Duodenal mucosa (tissue), 2 donors: ENCODE measurements at regions not wholly inside any gene's neighbourhood (a gene's known extent, or its start where the extent isn't known, plus 50 kb on each side); places are given as distances from the start of the nearest gene placed in this dataset.
"Not testable (repeated sequence)": the region's sequence is repeated elsewhere in the genome, so short reads cannot be mapped to it uniquely, and the experiment has no call there.

Experiments used
- H3K27ac ChIP-seq: one replicate; pipeline ENCODE4 v1.7.0; 2013; ENCODE audit warnings: low read depth, low read length
- H3K27me3 ChIP-seq, 2 donors: one replicate each; pipeline ENCODE4 v1.7.0; 2013; ENCODE audit warnings: low read length in 2 of 2, control low read depth in 1 of 2; ENCODE audit not compliant: insufficient read depth in 2 of 2, control insufficient read depth in 1 of 2
- H3K36me3 ChIP-seq, 2 donors: one replicate each; pipeline ENCODE4 v1.7.0; 2013; ENCODE audit warnings: low read length in 2 of 2, control low read depth in 1 of 2; ENCODE audit not compliant: insufficient read depth in 2 of 2, control insufficient read depth in 1 of 2
- H3K4me1 ChIP-seq, 2 donors: one replicate each; pipeline ENCODE4 v1.7.0; 2013; ENCODE audit warnings: low read length in 2 of 2, control low read depth in 1 of 2; ENCODE audit not compliant: insufficient read depth in 2 of 2, control insufficient read depth in 1 of 2
- H3K4me3 ChIP-seq, 2 donors: one replicate each; pipeline ENCODE4 v1.7.0; 2013; ENCODE audit warnings: low read length in 2 of 2, low read depth in 1 of 2
- H3K9ac ChIP-seq, 2 donors: one replicate each; pipeline ENCODE4 v1.7.0; 2013; ENCODE audit warnings: low read length in 2 of 2, low read depth in 1 of 2
- H3K9me3 ChIP-seq, 2 donors: one replicate each; pipeline ENCODE4 v1.7.0; 2013; ENCODE audit warnings: low read length in 2 of 2, control low read depth in 1 of 2; ENCODE audit not compliant: control insufficient read depth in 1 of 2

DNA sequence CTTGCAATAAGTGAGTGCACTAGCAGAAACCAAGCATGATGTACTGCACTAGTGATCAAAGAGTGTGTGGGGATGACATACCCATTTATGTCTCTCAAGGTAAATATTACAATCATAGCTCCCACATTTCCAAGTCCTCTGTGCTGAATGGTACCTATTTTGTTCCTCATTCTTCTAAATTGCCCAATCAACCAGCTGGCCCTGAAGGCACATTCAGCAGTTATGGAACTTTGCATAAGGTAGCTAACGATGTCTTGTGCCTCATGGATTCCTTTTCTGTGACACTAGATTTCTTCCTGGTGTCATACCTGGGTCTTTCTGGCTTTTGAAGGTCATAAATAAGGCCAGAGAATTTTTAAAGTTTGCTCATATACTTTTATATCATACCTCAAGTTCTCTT, 963.0 kb downstream of the SLC4A3 start:
- Histone ChIP-seq H3K27me3 (no peaks in the 10 kb centered on the region), H3K4me1 (no peaks in the 10 kb centered on the region), H3K4me3 (no peak overlapping the region), H3K36me3 (no peaks in the 10 kb centered on the region), H3K27ac (no peak overlapping the region), H3K9ac (no peak overlapping the region), H3K9me3 (no peaks in the 10 kb centered on the region)

DNA sequence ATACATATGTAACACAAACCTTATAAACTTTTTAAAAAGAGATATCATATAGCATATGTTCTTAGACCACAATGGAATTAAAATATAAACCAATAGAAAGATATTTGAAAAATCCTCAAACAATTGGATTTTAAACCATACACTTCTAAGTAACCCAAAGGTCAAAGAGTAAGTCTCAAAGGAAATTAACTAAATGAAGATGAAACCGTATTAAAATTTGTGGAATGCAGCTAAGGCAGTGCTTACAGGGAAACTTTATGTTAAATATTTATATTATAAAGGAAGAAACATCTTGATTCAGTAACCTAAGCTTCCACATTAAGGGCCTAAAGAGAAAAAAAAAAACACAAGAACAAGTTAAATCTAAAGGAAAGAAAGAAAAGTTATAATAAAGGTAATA, 966.1 kb downstream of the SLC4A3 start:
- Histone ChIP-seq H3K4me1 (no peaks in the 10 kb centered on the region), H3K27me3 (no peaks in the 10 kb centered on the region), H3K9me3 (no peaks in the 10 kb centered on the region), H3K9ac (no peak overlapping the region), H3K4me3 (no peak overlapping the region), H3K27ac (no peak overlapping the region), H3K36me3 (no peaks in the 10 kb centered on the region)

DNA sequence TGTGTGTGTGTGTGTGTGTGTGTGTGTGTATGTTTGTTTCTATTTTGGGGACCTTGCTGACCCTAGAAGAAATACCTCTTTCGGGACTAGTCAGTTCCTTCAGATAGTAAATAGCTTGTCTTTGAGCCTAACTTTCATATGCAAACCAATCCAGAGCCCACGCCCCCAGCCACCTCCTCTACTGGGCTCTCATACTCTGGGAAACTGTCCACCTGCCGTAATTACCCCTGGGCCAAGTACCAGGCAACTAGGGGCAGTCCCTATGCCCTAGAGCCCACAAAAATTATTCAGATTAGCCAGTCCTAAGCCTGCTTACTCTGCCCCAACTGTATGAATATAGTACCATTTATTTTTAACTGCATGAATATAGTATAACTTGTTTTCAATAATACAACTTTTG, 970.4 kb downstream of the EPHA4 start:
- Histone ChIP-seq H3K36me3 (no peaks in the 10 kb centered on the region), H3K9me3 (no peaks in the 10 kb centered on the region), H3K27ac (no peak overlapping the region), H3K27me3 (no peaks in the 10 kb centered on the region), H3K9ac (no peak overlapping the region), H3K4me1 (no peaks in the 10 kb centered on the region), H3K4me3 (no peak overlapping the region)

DNA sequence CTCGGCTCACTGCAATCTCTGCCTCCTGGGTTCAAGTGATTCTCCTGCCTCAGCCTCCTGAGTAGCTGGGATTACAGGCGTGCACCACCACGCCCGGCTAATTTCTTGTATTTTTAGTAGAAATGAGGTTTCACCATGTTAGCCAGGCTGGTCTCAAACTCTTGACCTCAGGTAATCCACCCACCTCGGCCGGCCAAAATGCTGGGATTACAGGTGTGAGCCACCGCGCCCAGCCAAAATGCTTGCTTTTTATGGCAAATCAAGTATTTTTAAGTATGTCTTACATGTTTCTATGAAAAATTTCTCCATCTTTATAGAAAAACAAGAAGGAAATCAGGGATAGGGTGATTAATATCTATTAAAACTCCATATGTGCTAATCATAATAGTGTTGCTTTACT, 959.1 kb downstream of the EPHA4 start:
- not testable (repeated sequence) for H3K4me1 ChIP-seq, H3K9ac ChIP-seq, H3K9me3 ChIP-seq, H3K27me3 ChIP-seq, H3K4me3 ChIP-seq, H3K36me3 ChIP-seq, H3K27ac ChIP-seq

DNA sequence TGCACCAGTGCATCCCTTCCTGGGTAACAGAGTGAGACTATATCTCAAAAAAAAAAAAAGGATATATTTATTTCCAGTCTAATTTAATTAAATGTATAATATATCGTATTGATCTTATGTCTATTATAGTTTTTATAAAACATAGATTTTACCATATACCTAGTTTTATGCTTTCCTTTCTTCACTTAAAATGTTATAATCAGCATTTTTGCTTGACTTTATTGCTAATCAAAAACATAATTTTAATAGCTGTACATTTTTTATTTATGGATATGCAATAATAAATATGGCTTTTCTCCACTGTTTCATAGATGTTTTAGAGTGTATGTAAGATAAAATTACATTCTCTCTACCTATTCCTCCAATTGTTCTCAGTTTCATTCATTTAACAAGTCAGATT, 958.0 kb downstream of the EPHA4 start:
- Histone ChIP-seq H3K9me3 (no peaks in the 10 kb centered on the region), H3K27ac (no peak overlapping the region), H3K4me3 (no peak overlapping the region), H3K36me3 (no peaks in the 10 kb centered on the region), H3K27me3 (no peaks in the 10 kb centered on the region), H3K9ac (no peak overlapping the region), H3K4me1 (no peaks in the 10 kb centered on the region)

DNA sequence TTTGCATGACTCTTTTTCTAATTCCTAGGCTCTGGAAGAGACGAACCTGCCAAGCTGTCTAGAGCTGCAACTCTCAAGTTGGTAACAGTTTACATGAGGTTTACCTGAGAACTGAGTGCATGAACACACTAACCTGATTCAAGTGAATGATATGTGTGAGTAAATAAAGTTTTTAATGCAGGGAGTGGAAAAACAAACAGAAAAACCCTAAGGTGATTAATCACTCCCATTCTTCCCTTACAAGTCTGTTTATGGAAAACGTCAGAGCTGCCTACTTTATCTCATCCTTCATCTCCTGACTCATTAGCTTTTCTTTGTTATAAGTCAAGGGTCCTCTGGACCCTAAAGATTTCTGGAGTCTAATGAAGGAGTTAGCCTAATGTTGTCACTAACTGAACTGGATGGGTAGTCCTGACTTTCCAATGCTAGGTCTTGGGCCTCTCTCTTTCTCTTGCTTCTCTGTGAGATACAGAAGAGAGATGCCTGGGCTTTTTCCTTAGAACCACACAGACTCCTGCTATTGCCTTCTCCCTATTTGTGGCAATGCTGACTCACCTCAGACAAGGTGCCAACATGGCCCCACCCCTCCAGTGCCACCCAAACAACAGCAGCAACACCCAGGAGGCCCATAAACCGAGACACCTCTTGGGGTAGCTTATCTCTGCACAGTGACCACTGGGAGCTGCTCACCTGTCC, 952.4 kb downstream of the EPHA4 start:
- Histone ChIP-seq H3K36me3 (no peaks in the 10 kb centered on the region), H3K27me3 (no peaks in the 10 kb centered on the region), H3K27ac (no peak overlapping the region), H3K9ac (no peak overlapping the region), H3K4me1 (no peaks in the 10 kb centered on the region), H3K4me3 (no peak overlapping the region), H3K9me3 (no peaks in the 10 kb centered on the region)

DNA sequence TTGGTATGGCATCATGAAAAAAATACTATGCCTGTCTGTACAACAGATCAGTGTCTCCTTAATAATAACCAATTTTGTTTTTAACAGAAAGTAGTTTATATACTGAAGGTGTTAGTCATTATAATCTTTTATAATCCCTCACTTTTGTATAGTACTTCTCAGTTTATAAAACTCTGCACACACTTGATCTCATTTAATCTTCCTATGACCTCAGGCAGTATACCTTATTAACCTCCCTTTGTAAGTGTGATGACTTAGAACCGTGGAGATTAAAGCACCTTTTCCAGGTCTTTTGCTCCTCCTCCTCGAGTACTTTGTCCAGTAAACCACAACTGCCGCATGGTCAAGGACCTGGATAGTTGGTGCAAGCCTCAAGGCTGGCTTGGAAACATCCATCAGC, 945.5 kb downstream of the EPHA4 start:
- H3K27ac ChIP-seq = no peak overlapping the region
- no peaks in the 10 kb centered on the region for H3K27me3 ChIP-seq
- no peak overlapping the region for H3K9ac ChIP-seq
- no peak overlapping the region for H3K4me3 ChIP-seq
- H3K36me3 ChIP-seq = no peaks in the 10 kb centered on the region
- no peaks in the 10 kb centered on the region for H3K9me3 ChIP-seq
- no peaks in the 10 kb centered on the region for H3K4me1 ChIP-seq

DNA sequence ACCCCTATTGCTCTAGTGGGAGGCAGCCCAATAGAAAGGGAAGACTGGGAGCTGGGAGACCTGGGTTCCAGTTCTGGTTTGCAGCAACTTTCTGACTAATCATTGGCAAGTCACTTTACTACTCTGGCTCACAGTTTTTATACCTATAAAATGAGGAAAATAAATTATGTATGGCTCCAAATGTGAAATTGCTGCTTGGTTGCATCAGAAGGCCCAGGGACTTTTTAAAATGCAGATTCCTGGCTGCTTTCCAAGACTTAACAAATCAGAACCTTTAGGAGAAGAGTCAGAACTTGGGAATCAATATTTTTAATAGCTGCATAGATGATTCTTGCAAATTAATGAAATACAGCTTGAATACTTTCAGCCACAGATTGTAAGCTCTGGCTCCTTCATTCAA, 943.9 kb downstream of the EPHA4 start:
- no peaks in the 10 kb centered on the region for H3K36me3 ChIP-seq
- no peaks in the 10 kb centered on the region for H3K9me3 ChIP-seq
- H3K27me3 ChIP-seq = no peaks in the 10 kb centered on the region
- no peaks in the 10 kb centered on the region for H3K4me1 ChIP-seq
- no peak overlapping the region for H3K9ac ChIP-seq
- no peak overlapping the region for H3K4me3 ChIP-seq
- no peak overlapping the region for H3K27ac ChIP-seq

DNA sequence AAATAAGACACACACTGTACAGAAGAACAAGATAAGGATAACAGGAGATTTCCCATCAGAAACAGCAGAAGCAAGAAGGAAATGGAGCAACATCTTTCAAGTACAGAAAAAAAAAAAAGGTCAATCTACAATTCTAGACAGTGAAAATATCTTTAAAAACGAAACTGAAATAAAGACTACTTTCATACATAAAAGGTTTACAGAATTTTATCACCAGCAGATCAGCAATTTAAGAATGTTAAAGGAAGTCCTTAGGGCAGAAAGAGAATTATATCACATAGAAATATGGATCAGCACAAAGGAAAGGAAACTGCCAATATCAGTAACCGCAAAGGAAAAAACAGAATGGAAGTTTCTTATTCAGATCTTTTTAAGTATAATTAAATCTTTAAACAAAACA, 931.0 kb downstream of the EPHA4 start:
- H3K9me3 ChIP-seq = no peaks in the 10 kb centered on the region
- H3K27ac ChIP-seq = no peak overlapping the region
- no peaks in the 10 kb centered on the region for H3K4me1 ChIP-seq
- H3K4me3 ChIP-seq = no peak overlapping the region
- no peaks in the 10 kb centered on the region for H3K36me3 ChIP-seq
- H3K27me3 ChIP-seq = no peaks in the 10 kb centered on the region
- no peak overlapping the region for H3K9ac ChIP-seq

DNA sequence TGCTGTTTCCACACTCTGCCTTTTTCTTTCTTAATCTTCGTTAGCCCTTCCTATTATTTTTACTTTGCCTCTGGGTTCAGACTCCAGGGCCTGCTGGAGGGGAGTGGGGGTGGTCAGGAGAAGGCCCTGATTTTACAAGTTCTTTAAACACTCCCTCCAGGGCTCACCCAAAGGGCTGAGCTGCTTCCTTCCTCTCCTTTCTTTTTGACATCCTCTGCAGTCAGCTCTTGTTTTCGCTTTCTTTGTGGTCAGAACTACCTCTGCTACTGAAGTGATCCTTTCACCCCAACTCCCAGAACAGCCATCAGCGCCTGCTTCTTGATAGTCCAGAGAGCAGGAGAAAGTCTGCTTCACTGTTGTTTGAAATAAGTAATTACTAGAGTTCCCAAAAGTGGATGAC, 925.7 kb downstream of the EPHA4 start:
- Histone ChIP-seq H3K9ac (no peak overlapping the region), H3K4me1 (no peaks in the 10 kb centered on the region), H3K27me3 (no peaks in the 10 kb centered on the region), H3K4me3 (no peak overlapping the region), H3K27ac (no peak overlapping the region), H3K9me3 (no peaks in the 10 kb centered on the region), H3K36me3 (no peaks in the 10 kb centered on the region)

DNA sequence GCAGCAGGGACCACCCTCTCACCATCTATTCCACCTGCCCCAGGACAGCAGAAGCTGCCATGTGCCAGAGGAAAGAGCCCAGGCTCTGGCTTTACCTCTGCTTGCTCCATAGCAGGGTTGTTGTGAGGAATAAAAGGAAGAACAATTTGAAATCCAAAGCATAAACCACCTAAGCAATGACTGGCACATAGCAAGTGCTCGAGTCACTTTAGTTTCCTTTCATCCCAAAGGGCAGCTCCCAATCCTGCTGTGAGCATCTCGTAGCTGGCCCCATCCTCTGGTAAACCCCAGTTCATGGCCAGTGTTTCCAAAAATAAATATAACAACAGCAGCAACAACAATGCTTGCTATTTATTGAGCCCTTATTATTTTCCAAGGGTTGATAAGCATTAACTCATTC, 923.5 kb downstream of the EPHA4 start:
- H3K27me3 ChIP-seq = no peaks in the 10 kb centered on the region
- no peak overlapping the region for H3K27ac ChIP-seq
- H3K36me3 ChIP-seq = no peaks in the 10 kb centered on the region
- H3K4me1 ChIP-seq = no peaks in the 10 kb centered on the region
- no peak overlapping the region for H3K4me3 ChIP-seq
- H3K9ac ChIP-seq = no peak overlapping the region
- H3K9me3 ChIP-seq = no peaks in the 10 kb centered on the region
